HG02981 (cell line): ENCODE measurements at regions not wholly inside any gene's neighbourhood (a gene's known extent, or its start where the extent isn't known, plus 50 kb on each side); places are given as distances from the start of the nearest gene placed in this dataset.

ENCODE experiments used
- ATAC-seq: cut with Tn5 transposase; IDR thresholded peaks from one replicate; pipeline ENCODE4 v1.9.1; 2021; ENCODE audit warnings: mild to moderate bottlenecking, moderate library complexity; ENCODE audit not compliant: unreplicated experiment

DNA sequence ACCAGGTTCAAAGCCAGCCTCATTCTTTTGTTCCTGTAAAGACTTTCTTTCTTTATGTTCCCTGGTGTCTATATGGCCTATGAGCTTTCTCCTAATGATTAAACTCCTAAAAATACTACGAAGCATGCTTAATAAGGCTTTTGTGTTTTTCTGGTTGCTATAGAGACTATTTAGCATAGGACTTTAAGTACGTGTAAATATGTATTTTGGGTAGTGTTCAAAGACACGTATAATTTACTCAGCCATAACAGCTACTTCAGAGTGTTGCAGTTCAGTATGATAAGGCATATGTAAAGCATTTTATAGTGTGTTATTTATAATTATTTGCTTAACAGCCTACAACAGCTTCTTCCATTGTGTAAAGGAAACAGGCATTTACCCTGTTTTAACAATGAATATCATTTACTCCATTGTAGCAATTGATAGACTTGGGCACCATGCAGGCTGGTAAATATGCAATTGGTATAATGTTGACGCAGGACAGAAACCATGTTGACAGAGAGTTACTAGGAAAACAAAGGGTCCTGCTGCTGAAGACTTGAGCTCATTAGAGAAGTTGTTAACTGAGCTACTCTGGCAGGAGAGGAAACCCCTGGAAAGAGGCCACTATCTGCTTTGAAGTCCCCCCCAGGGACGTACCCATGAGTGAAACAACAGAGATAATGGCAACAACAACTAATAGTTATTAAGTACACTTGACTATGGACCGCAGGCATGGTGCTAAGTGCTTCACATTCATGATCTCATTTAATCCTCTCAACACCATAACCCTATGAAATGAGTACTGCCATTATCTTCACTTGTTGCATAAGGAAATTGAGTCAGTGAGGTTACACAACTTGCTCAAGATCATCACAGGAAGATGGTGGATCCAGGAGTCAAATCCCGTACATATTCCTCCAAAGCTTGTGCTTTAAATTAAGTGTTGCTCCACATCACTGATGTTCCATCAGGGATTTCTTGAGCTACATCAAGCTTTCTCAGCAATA is 342.2 kb upstream of the DYNLRB2 start:
- no peak for ATAC-seq

DNA sequence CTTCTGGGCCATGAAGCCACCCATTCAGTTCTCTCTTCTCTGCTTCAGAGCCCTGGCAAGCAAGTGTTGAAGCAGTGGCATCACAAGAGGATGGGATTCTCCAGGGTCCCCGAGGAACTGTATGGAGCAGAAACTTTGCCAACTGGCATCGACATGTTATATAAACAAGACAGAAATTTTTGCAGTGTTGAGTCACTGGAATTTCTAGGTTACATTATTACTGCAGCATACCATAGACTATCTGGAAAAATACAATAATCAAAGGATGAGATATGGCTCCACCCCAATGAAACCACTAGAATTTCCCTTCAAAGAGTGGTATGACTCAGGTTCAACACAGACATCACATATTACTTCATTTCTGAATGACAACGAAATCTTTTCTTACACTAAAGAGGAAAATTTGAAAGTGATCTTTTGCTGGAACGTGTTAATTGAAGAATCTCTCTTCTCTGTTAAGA is 343.0 kb upstream of the DYNLRB2 start:
- no peak for ATAC-seq

DNA sequence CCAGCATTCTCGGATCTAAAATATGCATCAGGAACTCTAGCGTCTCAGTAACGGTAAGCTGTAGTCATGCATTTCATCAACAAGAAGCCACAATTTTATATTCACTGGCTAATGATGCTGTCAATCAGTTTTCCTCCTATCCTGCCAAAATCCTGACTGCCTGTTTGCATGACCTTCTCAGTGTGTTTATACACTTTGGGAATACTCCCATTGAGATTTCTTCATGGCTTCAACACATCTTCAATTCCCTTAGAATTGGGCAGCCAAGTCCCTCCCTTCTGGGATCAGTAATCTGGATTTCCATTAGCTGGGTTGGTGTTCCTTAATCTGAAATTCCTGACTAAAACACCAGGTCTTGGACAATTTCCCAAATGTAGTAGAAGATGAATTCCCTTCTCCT is 348.9 kb upstream of the DYNLRB2 start:
- ATAC-seq: no peak

DNA sequence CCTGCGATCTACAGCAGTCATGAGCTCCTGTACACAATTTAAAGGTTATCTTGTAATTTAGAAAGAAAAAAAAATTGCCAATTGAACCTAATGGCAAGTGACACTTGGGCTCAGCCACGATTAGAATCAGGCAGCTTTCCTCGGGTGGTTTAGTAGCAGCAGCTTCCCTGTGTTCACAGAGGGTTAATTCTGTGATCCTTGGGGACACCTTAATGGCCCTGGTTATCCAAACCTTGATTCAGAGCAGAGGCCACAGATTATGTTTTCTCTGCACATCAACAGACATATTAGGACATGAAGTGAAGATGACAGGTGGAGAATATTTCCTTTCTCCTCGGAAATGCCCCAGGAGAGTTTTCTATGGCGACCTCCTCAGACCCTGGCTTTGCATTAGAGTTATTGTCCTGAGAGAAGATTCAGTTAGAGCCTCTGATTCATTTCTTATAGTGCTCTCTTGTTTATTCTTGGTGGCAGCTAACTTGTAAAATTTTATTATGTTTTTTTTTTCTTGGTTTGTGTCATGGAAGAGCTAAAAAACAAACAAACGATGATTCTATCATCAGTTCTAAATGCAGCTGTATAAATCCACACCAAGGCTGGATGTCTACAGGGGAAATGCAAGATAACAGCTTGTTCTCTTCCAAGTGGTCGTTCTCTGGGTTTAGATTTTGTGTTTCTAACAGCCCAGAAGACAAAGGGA is 351.2 kb upstream of the DYNLRB2 start:
- no peak for ATAC-seq

DNA sequence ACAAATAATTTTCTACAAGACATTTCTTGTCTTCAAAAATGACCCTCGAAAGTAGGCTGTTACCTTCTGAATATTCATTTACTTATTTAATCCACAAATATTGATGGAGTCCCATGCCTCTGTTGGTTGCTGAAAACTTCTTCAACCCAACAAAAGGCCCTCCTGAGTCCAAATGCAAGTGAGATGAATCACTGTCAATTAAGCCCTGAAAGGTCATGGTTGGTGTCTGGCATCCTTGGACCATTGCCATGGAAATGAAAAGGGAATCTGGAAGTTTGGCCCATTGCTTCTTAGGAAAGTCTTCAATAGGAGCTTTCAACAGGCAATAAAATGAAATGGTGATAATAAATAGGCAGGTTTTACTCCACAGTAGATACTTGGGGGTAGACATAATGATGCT is 364.7 kb upstream of the DYNLRB2 start:
- ATAC-seq: no peak

DNA sequence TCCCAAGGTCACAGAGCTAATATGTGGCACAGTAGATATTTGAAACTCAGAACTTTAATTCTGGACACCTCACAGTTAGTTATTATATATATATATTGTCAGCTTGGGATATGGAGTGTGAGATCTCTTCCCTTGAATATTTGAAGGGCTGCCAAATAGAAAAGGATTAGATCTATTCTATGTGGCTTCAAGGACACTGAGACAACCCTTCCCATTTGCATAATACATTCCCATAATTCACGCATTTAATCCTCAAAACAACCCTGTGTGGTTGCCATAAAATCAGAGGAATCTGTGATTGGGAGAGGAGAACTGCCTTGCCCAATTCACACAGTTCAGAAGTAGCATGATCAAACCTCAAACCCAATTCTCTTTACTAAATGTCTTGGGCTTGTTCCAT is 365.8 kb upstream of the DYNLRB2 start:
- no peak for ATAC-seq

DNA sequence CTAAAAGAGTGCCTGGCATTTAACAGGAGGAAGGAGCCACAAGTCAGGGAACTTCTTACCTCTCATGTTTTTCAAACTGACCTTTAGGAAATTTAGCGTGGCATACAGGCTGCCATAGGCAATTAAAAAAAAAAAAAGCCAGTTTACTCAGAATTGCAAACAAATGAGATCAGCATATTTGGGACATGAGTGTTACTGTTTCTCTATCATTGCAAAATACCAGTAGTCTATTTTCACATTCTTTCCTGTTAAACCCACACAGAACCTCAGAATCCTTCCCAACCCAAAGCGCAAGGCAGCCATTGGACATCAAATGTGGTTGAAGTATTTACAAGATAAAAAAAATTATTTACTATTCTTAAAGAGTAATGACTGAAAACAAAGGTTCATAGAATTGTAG is 366.4 kb upstream of the DYNLRB2 start:
- no peak for ATAC-seq

DNA sequence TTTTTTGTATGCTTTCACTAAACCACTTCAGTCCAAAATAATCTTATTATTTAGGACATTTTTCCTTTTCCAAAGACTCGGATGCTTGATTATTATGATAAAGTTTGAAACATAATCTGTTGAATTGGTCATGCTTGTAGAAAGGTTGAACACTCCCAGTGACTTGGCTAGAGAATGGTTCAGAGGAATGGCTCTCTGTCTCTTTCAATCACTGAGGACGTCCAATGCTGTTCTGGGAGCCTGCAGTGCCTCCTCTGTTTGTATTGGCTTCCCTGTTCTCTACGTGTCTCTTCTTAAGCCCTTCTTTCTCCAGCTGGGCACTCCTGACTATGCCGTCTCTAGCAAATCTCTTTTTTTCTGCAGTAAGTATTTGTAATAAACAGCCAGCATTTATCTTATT is 369.0 kb upstream of the DYNLRB2 start:
- no peak for ATAC-seq

DNA sequence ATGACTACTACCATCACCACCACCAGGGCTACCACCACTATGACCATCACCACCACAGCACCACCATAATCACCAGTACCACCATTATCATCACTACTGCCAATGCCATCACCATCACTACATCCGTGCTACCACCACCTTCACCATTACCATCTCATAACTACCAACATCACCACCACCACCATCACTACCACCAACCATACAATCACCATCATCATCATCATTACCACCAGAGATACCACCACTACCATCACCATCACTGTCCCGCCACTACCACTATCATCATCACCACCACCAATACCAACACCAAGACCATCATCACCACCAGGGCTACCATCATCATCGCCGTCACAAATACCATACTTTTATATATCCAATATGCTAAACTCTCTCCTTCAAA is 369.6 kb upstream of the DYNLRB2 start:
- no peak for ATAC-seq

DNA sequence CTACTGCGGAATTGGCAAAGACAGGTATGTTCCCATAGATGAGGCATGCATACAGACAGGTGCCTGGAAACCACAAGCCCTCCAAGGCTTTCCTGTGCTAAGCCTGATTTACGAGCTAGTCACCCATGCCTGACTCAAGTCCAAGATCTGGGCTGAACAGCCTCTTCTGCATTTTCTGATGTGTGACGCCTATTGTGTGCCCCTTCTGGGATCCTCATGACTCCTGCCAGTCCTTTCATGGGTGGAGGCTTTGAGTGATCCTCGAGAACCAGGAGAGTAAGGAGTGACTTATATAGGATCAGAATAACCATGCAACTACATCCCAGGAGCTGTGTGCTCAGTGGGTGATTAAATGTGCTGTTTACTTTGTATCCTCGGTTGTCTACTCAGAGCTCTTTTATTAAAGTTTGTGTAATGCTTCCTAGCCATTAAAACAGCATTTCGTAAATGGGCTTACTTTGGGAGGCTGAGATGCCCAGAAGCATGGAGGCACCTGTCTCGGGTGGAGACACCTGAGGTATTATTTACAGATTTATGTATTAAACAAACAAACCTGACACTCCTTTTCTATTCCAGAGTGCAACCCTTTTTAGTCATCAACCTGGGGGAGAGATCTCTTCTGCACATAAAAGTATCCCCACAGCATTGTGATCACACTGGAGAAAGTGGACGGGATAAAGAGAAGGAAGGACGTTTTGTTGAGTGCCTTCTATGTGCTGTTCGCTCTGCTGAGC is 373.0 kb upstream of the DYNLRB2 start:
- ATAC-seq: no peak

DNA sequence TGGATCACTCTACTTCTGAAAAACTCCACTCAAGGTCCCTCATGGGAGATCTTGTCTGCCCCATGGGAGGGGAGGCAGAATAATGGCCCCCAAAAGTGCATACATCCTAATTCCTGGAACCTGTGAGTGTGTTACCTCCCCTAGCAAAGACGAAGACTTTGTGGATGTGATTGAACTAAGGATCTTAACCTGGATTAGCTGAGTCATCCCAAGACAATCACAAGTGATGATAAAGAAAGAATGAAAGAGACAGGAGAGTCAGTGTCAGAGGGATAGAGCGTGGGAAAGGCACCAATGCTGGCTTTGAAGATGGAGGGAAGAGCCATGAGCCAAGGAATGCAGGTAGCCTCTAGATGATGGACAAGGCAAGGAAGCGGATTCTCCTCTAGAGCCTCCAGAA is 374.7 kb upstream of the DYNLRB2 start:
- no peak for ATAC-seq

DNA sequence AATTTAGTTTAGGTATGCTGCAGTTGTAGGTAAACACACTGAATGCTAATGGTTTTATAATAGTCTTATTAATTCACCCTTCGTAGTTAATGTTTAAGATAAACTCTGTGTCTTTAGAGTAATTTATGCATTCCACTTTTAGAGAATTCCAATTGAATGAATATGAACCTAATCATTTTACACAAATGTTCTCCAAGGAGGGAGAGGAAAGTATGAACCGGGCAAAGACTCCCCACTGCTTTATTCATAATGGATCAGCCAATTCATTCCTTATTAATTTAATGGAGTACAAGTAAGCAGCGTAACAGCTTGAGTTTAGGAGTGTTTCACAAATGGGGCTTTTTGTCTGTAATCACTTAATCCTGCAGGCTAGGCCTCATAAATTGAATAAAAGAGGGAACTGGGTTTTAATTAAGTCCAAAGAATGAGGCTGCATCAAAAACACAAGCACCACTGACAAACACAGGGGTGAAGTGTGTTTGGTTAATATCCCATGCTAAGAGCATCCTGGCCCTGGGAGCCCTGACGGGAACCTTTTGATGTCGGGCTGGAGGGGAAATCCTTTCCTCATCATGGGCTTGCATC is 375.7 kb upstream of the DYNLRB2 start:
- ATAC-seq: no peak

DNA sequence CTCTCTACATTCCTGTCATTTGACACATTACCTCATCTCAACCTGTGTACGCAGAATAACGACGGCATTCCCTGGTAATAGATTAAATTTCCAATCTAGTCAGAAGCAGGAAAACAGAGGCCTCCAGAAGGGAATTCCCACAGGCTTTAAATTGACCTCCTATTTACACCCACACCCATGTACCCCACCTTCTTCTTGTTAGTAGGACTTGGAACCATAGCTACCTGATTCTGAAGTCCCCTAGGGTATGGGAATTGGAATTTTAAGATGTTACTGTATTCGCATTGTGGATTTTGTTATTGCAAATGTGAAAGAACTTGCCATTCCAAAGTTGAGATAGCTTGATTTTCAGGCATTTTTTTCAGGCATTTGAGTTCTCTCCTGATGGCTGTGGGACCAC is 377.5 kb upstream of the DYNLRB2 start:
- no peak for ATAC-seq

DNA sequence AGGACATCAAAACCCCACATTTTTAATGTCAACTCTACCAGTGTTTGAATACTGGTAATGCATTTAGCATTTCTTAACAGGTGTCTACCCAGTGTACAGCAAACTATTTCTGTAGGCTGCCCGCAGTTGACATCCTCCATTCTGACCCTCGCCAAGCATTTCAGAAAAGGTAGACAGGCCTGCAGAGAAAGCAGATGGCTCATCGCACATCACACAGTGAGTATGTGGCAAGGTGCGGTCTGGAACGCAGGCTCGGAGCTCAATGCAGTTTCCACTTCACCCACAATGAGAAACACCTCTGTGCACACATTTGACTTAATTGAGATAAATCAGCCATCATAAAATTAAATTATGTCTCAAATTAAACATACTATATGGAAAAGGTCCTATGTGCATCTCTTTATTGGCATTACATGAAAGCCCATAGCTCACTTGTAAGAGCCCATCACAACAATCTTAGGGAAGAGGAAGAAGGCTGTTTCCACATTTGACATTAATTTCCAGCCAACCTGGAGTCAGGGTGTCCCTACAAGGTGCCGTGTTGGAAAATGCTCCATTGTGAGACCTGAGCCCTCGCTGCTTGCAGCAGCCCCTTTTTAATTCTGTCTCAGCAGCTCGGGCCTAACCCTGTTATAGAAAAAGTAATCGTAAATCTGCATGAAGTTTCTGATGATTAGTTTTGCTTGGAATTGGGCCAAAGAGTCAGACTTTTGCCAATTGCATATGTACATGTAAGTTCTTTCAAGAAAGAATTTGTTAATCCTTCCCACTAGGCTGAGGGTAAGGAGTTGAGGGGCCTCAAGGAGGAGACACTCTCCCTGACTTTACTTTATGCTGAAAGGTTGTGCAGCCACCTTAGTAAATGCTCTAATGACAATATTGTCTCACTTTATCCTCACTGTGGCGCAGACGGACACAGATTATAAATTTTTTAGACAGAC is 378.7 kb upstream of the DYNLRB2 start:
- no peak for ATAC-seq

DNA sequence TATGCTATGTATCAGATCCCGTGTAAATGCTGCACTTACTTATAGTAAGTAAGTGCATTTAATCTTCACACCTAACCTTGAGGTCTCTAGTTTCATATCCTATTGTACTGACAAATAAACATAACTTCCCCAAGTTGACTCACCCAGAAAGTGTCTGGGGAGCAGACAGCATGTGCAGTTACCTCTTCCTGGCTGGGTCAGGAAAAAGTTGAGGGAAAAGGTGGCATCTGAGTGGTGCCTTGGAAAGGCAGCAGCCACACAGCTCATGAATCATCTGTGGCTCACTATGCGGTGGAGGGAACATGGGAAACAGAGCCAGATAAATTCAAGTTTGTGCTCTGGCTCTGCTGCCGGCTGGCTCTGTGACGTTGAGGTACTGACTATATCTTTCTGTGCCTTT is 382.0 kb upstream of the DYNLRB2 start:
- ATAC-seq: no peak

DNA sequence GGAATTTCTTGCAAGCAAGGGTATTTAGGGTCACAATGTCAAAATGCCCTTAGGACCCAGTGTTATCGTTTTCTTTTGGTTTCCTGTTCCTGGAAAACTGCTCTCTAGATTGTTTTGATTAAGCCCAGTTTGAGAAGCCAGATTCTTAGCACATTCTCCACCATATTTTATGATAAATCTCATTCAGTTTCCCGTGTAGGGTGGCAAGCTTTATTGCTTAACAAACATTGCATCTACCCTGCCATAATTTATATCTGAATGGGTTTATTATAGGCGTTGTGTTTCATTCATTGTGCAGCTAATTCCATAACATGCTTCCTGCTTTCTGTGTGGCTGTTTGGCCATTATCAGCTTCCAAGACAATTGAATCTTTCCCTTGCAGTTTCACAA is 389.1 kb upstream of the DYNLRB2 start:
- no peak for ATAC-seq

DNA sequence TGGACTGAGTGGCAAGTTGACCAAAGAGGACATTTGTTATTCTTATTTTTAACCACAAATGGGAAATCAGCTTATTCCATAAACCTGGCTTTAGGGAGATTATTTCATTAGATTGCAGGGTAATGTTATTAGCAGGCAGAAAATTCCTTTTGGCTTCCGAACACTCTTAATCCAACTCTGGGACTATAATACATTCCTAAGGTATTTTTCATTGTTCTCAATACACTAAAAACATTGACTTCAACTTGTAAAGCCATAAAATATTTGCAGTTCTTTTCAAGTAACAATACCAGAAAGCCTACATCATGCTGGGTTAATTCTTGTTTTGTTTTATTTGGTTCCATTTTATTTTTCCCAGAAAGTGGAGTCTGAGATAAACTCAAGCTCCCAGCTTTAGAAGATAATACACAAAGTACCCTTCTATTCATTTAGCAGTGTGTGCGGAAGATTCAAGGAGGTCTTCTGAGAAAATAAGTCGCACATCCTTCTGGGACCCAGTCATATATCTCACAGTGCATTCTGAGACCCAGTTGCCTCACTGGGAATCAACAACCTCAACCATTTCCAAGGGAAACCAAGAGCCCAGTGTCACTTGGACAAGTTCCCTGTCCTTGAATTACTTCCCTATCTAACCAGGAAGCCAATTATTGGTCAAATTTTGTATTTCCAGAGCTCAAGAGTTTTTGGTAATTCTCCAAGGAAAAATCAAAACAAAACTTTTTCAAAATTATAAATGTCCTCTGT is 389.6 kb upstream of the DYNLRB2 start:
- ATAC-seq: no peak

DNA sequence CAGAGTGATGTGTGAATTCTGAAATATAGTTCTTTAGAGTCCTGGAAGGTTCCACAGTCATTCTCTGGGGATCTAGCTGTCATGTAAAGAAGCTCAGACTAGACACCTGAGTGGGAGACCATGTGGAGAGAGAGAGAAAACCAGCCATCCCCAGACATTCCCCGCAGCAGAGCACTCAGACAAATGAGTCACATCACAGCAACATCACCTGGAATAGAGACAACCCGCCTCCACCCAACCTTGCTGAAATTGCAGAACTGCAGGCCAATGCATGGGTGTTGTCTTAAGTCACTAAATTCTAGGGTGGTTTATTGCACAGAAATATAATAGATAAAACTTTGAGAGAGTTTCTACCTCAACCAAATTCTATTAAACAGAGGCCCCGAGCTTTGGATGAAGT is 392.0 kb upstream of the DYNLRB2 start:
- no peak for ATAC-seq

DNA sequence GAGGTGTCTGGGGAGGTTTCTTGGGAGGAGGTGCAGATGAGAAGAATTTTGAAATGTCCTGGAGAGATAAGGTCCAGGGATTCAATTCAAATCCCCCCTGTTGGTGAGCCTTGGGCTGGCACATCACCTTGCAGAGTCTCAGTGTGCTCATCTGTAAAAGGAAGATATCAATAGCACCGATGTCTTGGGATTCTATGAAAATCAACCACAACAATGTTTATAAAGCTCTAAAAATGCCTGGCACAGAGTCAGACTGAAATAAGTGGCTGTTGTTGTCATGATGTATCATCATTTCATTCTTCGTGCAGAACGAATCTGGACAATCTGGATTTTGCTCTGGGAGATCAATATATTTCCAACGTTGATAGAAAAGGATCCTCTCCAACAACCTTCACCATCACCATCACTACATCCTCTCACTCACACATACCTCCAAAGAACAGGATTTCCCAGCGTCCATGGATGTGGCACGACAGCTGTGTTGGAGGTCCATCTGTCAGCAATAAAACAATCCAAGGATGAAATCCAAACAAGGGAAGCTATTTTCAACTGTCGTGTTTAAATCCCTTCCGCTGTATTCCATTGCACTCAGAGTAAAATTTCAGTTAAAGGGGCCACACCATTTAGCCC is 393.7 kb upstream of the DYNLRB2 start:
- ATAC-seq: no peak
